Keratinocyte (primary cell): ENCODE measurements at regions not wholly inside any gene's neighbourhood (a gene's known extent, or its start where the extent isn't known, plus 50 kb on each side); places are given as distances from the start of the nearest gene placed in this dataset.

Source experiments
- EZH2 ChIP-seq: IDR thresholded peaks from one replicate; pipeline ENCODE4 v1.6.1; 2012; ENCODE audit warnings: inconsistent platforms, mild to moderate bottlenecking, low read length, moderate library complexity
- TF ChIP-seq, protein P1 (sequence below), 3 experiments: IDR thresholded peaks in 1 of 3; conservative IDR thresholded peaks in 1 of 3; optimal IDR thresholded peaks in 1 of 3; 2 replicates in 2 of 3; 3 replicates in 1 of 3; pipeline versions ENCODE3 to v1.5.1; 2011; ENCODE audit warnings: low read length in 3 of 3, mild to moderate bottlenecking in 3 of 3, moderate library complexity in 2 of 3, control low read depth in 1 of 3, inconsistent platforms in 1 of 3; ENCODE audit not compliant: insufficient read depth in 2 of 3; ENCODE audit errors: extremely low read depth in 1 of 3

DNA sequence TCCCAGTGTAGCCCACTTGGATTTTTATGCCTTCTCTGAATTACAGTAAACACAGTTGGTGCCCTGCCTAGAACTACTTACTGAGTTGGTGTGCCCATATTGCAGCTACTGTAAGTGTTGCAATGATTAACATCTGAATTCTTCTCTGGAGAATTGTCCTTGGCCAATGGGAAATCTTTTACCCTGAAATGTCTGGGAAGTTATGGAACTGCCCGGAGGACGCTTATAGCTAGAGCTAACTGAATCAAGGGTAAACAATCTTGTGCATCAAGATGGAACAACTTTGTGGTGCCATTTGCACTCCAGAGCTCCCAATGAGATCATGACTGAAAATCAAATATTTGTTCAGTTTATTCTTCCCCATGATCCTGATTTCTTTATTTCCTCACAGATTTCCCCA, 246.7 kb upstream of the CBLB start:
- TF ChIP-seq, protein P1, sequence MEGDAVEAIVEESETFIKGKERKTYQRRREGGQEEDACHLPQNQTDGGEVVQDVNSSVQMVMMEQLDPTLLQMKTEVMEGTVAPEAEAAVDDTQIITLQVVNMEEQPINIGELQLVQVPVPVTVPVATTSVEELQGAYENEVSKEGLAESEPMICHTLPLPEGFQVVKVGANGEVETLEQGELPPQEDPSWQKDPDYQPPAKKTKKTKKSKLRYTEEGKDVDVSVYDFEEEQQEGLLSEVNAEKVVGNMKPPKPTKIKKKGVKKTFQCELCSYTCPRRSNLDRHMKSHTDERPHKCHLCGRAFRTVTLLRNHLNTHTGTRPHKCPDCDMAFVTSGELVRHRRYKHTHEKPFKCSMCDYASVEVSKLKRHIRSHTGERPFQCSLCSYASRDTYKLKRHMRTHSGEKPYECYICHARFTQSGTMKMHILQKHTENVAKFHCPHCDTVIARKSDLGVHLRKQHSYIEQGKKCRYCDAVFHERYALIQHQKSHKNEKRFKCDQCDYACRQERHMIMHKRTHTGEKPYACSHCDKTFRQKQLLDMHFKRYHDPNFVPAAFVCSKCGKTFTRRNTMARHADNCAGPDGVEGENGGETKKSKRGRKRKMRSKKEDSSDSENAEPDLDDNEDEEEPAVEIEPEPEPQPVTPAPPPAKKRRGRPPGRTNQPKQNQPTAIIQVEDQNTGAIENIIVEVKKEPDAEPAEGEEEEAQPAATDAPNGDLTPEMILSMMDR (optimal IDR thresholded peaks at IDR 0.05 in 1 of 3, IDR thresholded peaks at IDR 0.05 in 1 of 3, conservative IDR thresholded peaks at IDR 0.05 in 1 of 3; ENCODE audit: extremely low read depth in 1 of 3, insufficient read depth in 2 of 3, low read length in 3 of 3) = no peak
- no peak for TF ChIP-seq EZH2
